ENCODE measurements at regions not wholly inside any gene's neighbourhood (a gene's known extent, or its start where the extent isn't known, plus 50 kb on each side); places are given as distances from the start of the nearest gene placed in this dataset.
"Not testable (repeated sequence)": the region's sequence is repeated elsewhere in the genome, so short reads cannot be mapped to it uniquely, and the experiment has no call there.

DNA sequence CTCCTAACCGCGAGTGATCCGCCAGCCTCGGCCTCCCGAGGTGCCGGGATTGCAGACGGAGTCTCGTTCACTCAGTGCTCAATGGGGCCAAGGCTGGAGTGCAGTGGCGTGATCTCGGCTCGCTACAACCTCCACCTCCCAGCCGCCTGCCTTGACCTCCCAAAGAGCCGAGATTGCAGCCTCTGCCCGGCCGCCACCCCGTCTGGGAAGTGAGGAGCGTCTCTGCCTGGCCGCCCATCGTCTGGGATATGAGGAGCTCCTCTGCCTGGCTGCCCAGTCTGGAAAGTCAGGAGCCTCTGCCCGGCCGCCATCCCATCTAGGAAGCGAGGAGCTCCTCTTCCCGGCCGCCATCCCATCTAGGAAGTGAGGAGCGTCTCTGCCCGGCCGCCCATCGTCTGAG is 58.8 kb upstream of the ANKRD30BL start:
- DNase-seq = not testable (repeated sequence)

- not testable (repeated sequence) for DNase-seq
Observed at GRCh38 chr2:132221886-132222285, 60.1 kb upstream of the ANKRD30BL start.

GRCh38 chr2:132252191-132252893 is 90.6 kb upstream of the ANKRD30BL start:
- DNase-seq = no peak

DNA sequence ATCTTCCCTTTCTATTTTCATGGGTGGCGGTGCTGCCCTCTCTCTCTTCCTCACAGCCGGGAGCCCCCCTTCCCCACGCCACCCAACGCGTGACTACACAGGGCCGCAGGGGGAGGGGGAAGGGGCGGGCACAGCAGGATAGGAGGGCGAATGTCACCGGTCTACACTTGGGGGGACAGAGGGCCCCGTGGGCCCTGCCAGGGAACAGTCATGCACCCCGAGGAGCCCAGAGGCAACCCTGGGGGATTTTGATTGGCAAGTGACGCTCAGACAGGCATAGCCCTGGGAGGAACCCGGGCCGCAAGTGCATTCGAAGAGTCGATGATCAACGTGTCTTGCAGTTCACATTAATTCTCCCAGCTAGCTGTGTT is 91.1 kb upstream of the ANKRD30BL start:
- DNase-seq = no peak

GRCh38 chr2:132253496-132254305 is 91.9 kb upstream of the ANKRD30BL start:
- no peak for DNase-seq

GRCh38 chr2:132254306-132254919 is 92.7 kb upstream of the ANKRD30BL start:
- not testable (repeated sequence) for DNase-seq

- no peak for DNase-seq
Observed at GRCh38 chr2:132255714-132256113, 94.0 kb upstream of the ANKRD30BL start.

DNA sequence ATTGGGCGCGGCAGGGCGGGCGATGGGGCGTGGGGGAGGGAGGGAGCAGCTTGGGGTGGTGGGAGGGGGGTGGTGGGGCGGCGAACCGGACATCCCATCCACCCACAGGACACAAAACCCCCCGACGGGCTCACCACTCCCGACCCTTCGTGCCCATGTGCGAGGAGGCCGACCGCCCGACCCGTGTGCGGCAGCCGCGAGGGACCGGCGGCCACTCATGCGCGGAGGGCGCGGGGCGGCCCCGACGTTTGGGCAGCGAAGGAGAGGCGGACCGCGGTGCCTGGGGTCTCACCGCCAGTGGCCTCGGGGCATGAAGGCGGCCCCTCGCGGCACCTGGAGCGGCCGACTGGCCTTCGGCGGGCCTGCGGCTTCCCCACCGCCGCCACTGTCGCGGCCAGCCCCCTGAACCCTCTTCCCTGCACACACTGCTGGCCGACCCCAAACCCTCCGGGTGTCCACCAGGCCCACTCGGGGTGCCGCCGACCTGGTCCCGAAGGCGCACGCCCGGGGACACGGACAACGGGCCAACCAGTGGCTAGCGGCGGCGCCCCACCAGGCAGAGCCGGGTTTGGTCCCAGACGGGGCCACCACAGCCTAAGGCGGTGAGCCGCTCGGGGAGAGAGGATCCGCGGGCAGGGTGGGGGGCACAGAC is 94.6 kb upstream of the ANKRD30BL start:
- DNase-seq = no peak

- not testable (repeated sequence) for DNase-seq
Observed at GRCh38 chr2:132256903-132257300, 95.2 kb upstream of the ANKRD30BL start.

DNA sequence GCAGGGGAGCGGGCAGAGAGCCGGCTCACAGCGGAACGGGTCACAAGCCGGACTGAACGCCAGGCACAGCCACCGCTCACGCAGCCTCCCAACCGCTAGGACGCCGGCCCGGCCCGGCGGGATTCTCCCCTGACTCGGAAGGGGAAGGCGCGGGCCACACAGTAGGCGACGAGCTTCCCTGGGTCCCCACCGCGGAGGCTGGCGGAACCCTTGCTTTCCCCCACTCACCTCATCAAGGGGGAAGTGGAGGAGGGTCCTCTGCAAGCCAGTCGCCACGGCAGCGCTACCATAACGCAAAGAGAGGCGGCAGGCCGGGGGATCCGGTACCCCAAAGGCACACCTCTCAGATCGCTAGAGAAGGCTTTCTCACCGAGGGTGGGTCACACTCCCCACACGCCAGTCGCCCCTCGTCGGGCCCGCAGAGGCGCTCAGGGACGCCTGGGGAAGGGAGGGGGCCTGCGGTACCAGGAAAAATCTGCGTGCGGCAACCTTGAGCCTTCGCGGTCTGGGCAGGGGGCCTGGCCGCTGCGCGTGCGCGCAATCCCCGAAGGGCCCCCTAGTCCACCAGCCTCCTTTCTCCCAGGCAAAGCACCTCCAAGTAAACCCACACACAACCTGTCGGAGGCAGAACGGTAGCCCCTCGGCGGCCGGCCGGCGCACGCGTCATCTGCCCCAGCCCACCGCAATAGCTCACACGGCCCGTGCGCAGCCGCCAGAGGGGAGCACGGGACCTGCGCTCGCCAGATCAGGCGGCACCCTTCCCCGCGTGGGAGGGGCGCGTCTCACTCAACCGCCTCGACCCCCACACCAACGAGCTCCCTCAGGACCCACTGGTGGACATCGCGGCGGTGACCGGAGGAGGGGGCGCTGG is 95.8 kb upstream of the ANKRD30BL start:
- DNase-seq = not testable (repeated sequence)

GRCh38 chr2:132259276-132259675 is 97.5 kb upstream of the ANKRD30BL start:
- DNase-seq = not testable (repeated sequence)

- DNase-seq = not testable (repeated sequence)
Observed at GRCh38 chr2:132265595-132265994, 103.8 kb upstream of the ANKRD30BL start.

DNA sequence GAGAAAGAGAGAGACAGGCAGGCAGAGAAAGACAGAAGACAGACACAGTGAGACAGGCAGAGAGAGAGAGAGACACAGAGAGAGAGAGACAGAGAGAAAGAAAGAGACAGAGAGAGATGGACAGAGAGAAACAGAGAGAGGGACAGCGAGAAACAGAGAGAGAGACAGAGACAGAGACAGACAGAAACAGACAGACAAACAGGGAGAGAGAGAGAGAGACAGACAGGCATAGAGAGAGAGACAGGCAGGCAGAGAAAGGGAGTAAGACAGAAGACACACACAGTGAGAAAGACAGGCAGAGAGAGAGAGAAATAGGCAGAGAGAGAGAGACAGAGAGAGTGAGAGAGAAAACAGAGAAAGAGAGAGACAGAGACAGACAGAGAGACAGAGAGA is 105.3 kb upstream of the ANKRD30BL start:
- no peak for DNase-seq

GRCh38 chr2:132267498-132268283 is 105.9 kb upstream of the ANKRD30BL start:
- DNase-seq = not testable (repeated sequence)

GRCh38 chr2:132268284-132268976 is 106.7 kb upstream of the ANKRD30BL start:
- DNase-seq = not testable (repeated sequence)

DNA sequence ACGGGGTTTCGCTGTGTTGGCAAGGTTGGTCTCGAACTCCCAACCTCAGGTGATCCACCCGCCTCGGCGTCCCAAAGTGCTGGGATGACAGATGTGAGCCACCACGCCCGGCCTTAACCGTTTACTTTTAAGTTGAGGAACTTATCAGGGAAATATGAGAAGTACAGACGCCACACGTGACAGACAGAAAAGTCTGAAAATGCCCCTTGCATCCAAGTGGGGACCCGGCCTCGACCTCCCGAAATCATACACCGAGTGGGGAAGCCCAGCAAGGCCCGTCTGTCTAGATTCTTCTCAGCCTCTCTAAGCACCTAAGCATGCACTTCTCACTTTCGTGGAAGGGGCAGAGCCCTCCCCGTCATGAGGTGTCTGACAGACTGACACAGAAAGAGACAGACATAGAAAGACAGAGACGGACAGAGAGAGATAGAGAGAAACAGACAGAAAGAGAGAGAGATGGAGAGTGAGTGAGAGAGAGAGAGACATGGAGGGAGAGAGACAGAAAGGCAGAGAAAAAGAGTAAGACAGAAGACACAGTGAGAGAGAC is 107.3 kb upstream of the ANKRD30BL start:
- DNase-seq = no peak

- DNase-seq = no peak
Observed at GRCh38 chr2:132270255-132270654, 108.5 kb upstream of the ANKRD30BL start.

- DNase-seq = no peak
Observed at GRCh38 chr2:132270981-132271546, 109.3 kb upstream of the ANKRD30BL start.

GRCh38 chr2:132271794-132272193 is 110.0 kb upstream of the ANKRD30BL start:
- DNase-seq = not testable (repeated sequence)

GRCh38 chr2:132272713-132273112 is 111.0 kb upstream of the ANKRD30BL start:
- no peak for DNase-seq

All from NCI-H748 treated with DMSO at 0.1 percent for 48 hours (cell line).